Medulla oblongata (tissue), 1 donor: ENCODE measurements at regions not wholly inside any gene's neighbourhood (a gene's known extent, or its start where the extent isn't known, plus 50 kb on each side); places are given as distances from the start of the nearest gene placed in this dataset.
"Not testable (repeated sequence)": the region's sequence is repeated elsewhere in the genome, so short reads cannot be mapped to it uniquely, and the experiment has no call there.

Source experiments
- DNase-seq: peaks from one replicate; pipeline ENCODE4 v3.0.0-alpha.2; 2015; ENCODE audit errors: extremely low spot score

DNA sequence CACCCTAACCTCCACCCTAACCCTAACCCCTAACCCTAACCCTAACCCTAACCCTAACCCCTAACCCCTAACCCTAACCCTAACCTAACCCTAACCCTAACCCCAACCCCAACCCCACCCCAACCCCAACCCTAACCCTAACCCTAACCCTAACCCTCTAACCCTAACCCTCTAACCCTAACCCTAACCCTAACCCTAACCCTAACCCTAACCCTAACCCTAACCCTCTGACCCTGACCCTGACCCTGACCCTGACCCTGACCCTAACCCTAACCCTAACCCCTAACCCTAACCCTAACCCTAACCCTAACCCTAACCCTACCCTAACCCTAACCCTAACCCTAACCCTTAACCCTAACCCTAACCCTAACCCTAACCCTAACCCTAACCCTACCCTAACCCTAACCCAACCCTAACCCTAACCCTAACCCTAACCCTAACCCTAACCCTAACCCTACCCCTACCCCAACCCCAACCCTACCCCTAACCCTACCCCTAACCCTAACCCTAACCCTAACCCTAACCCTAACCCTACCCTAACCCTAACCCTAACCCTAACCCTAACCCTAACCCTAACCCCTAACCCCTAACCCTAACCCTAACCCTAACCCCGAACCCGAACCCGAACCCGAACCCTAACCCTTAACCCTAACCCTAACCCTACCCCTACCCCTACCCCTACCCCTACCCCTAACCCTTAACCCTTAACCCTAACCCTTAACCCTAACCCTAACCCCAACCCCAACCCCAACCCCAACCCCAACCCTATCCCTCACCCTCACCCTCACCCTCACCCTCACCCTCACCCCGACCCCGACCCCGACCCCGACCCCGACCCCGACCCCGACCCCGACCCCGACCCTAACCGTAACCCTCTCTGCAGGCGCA lies 186.2 kb upstream of the CHL1 start:
- DNase-seq: not testable (repeated sequence)

DNA sequence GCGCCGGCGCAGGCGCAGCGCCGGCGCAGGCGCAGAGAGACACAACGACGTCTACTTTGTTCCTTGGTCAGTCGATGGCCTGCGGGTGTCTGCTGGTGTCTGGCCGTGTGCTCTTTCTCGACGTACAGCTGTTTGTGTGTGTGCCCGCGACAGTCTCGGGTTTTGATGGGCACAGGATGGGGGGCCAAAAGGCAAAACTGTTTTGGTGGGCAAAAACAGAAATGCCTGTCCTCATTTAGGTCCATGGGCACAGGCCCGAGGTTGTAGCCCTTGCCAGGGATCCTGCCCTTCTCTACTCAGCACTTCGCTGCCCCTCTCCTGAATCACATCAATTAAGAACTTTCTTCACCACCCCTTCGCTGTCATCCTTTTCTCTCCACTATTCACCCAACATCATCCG lies 184.8 kb upstream of the CHL1 start:
- no peak for DNase-seq

DNA sequence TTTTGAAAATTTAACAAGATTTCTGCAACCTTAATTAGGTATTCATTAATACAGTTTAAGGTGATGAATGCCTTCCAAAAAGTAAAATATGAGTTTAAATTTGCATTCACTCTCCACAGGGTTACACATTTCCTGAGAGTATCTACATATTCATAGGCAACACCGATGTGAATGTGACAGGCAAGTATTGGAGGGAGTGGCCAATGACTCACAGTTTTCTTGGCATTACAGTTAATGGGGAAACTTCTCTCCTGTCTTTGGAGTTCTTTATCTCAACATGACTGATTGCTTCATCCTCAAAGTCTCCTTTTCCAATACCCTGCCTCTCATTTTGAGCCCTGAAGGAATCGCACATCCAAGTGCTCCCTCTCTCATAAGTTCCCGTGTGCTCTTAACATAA lies 181.9 kb upstream of the CHL1 start:
- no peak for DNase-seq

DNA sequence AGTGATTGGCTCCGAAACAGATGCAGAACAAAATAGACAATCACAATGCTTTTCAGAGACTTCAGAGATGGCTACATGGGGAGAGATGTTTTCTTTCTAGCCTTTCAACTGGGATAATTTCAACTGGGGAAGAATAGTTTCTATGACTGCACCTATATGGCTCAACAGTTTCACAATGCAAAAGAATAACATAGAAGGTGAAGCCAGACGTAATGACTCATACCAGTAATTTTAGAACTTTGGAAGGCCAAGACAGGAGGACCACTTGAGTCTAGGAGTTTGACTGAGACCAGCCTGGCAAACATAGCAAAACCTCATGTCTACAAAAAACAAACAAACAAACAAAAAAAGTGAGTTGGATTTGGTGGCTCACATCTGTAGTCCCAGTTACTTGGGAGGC lies 180.2 kb upstream of the CHL1 start:
- DNase-seq: no peak

DNA sequence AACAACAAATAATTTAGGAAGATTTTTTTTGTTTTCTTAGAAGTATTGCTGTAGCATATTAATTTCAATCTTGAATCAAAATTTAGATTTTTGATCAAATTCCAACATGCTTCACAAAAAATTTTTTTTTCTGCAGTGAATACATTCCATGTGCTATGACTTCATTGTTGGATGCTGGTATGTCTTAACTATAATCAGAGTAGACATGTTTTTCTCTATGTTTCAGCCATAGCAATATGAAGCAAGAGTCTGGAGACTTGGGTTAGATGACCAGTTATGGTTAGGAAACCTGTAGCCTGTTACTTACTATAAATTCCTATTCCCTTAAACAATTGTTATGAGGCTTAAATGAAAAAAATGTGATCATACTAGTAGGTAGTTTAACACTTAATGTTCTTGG lies 176.1 kb upstream of the CHL1 start:
- DNase-seq: no peak

DNA sequence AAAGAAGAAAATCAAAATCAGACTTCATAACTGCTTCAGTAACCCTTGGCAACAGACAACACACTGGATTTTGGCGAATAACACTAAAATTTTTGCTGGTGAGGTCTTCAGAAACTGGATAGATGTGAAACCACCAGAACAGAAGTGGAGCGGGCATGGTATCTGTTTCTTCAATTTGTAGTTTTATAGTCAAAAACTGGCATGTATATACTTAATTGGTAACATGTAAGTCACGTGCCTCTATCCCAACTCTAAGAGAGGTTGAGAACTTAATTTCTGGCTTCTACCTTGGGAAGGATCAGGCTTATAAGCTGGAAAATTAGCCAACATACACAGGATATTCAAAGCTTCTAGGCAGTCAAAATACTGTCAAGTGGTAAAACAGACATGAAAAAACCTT lies 172.6 kb upstream of the CHL1 start:
- DNase-seq: no peak

DNA sequence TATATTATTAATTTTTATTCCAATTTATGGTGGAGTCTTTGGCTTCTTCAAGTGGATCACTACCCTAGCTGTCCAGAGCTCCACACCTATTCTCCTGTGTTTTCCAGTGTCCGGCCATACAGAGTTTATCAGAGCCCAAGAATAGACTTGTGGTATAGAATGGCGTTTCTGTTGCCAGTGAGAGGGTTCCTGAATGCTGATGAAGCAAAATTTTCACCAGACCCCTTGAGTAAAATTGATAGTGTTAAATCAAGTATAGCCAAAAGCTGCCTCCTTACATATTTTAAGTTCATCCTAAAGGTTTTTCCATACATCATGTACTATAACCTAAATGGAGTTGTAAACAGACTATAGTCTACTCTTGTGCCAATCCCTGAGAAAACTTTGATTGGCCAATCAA lies 171.5 kb upstream of the CHL1 start:
- DNase-seq: no peak

DNA sequence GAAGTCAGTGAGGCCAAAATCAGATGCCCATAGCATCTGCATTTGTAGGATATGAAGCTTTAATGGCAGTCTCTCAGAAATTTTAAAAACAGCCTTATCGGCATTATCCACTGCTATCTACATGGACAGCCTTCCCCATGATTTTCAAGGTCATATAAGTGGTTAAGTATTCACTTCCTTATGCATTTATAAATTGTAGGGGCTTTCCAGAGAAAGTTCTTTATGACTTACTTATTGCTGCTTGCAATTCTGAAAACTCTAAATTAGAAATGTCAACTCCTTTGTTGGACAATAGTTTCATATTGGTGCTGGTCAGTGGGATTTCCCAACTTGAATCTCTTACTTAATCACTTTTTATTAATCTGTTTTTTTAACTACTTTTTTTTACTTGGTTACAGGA lies 160.6 kb upstream of the CHL1 start:
- not testable (repeated sequence) for DNase-seq

DNA sequence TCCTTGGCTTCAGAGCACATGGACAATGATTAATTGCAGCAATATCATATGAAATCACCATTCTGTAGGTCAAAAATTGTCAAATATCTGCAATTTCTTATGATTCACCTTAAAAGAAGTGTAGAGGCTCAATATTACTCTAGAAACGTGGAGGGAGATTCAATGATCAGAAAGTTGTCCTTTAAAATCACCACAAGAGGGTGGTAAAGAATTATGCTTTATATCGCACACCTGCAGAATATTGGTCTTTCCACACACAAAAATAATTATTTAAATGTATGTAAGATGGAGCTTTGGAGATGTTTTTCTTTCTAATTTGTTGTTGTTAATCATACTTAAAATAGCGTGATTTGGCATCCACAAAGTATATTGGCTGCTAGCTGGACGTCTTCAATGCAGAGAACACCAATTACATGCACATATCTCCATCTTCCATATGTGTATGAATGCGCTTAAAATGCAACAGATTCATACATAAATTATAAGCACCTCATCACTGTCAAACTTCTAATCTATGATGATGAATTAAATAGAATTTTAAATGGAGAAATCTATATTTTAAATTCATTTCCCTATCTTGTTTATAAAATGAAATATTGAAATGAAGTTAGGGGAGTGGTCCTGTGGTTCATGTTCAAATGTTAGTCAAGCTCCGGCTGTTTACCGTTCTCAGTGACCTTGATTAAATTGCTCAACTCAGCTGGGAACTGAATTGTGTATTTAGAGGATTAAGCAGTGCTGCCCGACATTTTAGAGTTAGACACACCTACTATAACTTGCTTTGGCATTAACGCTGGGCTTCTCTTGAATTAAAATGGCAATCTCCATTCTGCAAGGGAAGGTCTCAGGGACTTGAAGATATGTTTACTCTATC lies 153.5 kb upstream of the CHL1 start:
- peak; percentile 28 for DNase-seq

DNA sequence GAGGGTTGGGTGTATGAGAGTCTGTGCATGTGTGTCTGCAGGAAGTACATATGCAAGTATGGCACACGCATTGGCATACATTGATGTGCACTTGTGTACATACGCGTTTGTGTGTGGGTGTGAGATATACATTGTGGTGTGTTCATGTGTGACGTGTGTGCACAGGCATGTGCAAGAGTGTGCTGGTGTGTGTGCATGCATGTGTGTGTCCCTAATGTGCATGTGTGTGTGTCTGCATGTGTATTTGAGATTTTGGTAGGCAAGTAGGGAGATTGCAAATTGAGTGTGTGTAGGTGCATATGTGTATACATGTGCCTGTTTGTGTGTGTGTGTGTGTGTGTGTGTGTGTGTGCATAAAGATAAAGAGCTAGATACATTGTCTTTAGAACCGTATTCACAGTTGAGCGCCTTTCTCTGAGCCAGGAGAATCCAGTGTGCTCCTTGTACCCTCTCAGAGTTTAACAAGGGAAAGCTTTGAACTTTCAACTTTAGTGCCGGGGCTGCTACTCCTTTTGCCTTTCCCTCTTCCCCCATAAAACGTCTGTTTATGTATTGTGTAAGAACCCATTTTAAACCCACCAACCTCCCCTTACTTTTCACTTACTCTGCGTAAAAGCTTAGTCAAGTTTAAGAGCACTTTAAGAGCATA lies 152.4 kb upstream of the CHL1 start:
- no peak for DNase-seq

DNA sequence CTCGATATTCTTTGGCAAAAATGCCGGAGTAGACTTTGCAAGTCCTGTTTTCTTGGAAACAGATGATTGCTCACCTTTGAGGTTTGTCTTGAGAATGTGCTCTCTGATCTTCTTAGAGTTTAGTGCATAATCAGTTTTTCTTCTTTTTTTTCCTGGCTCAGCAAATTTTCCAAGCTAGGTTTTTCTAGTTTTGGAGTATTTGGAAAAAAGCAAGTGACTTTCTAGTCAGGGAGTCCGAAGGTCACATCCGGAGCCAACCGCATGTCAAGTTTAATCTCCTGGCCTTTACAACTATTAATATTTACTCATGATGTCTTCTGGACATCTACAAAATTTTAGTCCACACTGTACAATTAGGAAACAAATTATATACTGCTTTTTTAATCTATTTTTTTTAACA lies 151.6 kb upstream of the CHL1 start:
- DNase-seq: not testable (repeated sequence)

DNA sequence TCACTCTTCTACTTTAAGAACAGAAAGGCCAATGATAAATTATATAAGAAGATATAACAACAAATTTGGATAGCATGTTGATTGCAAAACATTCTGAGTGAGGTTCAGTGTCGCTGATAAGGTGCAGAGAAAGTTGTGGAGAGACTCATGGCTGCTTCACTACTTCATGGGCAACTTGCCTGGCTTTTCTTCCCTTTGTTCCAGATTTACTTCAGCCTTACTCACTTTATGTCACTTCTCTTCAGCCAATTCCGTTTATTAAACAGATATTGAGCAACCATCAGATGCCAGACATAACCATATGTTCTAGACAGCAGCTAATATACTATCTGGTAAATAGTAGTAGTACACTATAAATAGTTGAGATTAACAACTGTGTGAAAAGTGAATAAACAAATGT lies 150.0 kb upstream of the CHL1 start:
- DNase-seq: no peak

DNA sequence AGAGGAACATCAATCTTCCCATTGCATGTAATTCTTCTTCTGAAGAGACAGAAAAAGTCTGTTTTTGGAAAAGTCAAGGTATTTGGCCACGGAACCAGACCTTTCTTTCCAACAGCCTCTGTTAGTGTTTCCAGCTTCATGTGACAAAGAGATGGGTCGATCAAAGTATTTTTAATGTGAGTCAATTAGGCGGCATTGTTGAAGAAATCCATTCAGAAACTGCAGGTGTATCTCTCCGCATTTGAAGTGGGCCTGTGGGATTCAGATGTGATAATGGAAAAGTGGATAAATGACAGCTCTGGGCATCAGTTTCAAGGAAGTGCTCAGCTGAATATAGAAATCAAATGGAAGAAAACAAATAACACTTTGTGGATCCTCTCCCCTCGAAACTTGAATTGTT lies 143.1 kb upstream of the CHL1 start:
- DNase-seq: not testable (repeated sequence)

DNA sequence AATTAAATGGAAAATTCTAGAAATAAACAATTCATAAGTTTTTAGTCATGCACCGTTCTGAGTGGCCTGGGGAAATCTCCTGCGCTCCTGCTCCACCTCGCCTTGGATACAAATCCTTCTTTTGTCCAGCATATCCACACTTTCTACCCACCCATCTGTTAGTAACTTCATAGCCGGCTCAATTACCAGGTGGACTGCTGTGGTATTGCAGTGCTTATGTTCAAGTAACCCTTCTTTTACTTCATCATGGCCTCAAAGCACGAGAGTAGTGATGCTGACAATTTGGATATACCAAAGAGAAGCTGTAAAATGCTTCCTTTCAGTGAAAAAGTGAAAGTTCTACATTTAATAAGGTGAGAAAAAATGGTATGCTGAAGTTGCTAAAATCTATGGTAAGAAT lies 142.3 kb upstream of the CHL1 start:
- no peak for DNase-seq

DNA sequence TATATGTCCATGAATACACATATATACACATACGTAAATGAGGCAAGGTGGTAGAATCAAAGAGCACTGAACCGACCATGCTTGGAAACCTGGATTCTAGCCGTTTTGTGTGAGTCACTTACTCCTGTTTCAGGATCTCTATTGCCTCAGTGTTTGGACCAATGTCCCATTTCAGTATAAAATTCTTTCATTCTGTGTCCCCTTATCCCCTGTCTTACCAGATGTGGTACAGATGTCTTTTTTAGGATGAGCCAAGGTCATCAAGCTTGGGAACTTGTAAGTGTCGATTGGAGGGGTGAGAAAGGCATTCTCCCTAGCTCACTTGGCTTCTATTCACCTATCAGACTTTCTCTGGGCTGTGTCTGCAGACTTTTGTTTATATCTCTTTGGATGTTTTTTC lies 139.9 kb upstream of the CHL1 start:
- DNase-seq: no peak

DNA sequence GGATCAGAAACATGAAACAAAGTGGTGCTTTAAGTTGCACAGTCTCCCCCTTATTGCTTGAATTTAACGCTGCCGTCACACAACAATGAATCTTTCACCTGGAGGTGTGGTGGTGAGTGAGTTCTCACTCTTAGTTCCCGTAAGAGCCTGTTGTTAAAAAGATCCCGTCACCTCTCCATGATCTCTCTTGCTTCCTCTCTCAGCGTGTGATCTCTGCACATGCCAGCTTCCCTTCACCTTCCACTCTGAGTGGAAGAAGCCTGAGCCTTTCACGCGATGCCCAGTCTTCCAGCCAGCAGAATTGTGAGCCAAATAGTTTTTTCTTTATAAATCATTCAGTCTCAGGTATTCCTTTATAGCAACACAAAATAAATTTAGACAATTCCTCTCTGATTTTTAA lies 136.7 kb upstream of the CHL1 start:
- DNase-seq: no peak

DNA sequence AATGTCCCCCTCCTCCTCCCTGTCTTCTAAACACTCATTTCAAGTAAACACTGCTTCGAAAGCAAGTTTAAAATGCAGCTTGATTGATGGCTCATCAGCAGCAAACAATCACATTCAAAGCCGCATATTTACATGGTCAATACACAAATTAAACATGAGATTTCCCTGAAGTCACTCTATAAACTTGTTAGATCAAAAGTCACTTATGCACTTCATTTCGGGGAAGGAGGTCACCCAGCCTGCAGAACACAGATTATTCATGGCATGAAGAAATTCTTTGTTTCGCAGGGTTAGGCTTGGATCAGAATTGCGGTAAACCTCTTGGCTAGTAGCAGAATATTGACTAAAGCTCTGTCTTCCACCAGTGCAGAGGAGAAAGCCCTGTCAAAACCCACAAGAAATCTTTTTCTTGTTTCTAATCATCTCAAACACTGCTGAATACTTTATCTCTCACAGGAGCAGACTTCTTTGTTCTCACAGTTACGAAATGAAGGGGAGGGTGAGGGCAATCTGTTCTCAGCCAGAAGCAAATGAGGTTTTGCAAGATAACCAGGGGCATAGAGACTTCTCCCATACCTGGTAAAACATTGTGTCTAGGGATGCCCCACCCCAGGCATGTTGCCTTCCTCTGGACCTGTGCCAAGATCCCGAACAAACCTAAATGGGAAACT lies 133.3 kb upstream of the CHL1 start:
- no peak for DNase-seq

DNA sequence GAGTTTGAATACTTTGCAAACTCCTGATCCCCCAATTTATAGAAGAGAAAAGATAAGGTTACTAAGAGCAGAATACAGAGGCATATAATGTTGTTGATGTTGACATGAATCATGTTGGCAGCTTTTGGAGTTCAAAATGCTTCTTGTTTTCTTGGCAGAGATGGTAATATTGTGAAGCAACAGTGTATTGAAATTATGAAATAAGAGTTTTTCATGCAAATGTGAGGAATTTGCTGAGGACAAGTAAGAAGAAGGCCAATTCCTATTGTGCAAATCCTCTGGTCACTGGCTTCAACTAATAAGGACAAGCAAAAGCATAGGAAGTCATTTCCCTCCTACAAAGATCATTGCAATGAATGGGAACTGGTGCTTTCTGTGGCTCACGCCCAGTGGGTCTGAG lies 126.9 kb upstream of the CHL1 start:
- no peak for DNase-seq

DNA sequence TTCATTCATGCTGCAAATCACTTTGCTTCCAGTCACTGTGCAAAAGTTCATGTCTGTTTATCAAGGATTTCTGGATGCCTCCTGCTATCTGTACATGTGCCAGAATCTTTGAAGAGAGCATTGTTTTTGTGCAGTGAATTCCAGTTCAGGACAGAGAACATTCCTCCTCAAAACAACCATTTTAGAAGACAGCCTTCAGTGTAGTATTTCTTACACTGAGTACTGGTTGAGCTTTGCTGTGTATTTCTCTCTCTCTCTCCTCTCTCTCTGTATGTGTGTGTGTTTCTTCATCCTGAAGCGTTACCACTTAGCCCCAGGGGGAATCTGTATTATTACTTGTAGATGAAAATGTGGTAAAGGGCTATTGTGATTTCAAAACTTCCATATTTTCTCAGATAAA lies 123.8 kb upstream of the CHL1 start:
- peak; percentile 62 for DNase-seq

DNA sequence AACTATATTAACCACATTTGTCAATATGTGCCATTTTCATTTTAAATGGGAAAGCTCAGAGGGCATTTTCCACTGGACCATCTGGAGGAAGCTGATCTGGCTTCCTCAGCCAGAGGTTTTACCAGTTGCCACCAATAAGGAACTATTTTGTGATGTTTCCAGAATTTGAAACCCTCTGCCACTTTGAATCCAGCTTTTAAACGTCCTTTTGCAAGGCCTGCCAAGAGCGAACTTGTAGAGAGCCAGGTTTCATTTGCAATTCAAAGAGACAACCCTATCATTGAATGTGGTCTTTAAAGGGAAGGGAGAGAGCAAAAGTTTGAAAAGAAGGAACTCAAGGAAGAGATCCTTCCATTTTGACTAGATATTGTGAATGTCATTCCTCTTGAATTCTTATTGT lies 123.3 kb upstream of the CHL1 start:
- DNase-seq: peak; percentile 57

DNA sequence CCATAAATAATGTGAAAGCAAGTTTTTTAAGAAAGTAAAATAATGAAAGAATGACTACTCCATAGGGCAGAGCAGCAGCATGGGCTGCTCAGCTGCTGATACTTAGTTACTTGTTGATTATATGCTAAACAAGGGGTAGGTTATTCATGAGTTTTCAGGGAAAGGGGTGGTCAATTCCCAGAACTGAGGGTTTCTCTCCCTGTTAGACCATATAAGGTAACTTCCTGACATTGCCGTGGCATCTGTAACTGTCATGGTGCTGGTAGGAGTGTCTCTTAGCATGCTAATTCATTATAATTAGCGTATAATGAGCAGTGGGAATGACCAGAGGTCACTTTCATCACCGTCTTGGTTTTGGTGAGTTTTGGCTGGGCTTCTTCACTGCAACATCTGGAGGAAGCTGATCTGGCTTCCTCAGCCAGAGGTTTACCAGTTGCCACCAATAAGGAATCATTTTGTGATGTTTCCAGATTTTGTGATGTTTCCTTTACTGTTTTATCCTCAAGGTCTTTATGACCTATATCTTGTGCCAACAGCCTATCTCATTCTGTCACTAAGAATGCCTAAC lies 121.8 kb upstream of the CHL1 start:
- no peak for DNase-seq

DNA sequence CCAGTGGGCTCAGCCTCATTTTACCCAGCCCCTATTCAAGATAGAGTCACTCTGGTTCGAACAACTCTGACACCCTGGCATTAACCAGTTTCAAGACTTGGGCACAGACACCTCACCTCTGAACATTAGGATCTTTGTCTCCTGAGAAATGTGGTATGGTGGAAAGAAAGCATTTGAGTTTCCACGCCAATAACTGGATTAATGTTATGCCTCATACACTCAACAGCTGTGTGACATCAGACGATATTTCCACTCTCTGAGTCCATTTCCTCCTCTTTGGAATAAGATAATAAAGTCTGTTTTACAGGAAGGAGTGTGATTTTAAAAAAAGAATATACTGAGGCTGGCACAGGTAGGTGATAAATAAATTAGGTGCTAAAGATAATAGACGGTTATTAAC lies 121.3 kb upstream of the CHL1 start:
- DNase-seq: no peak
